ENCODE measurements at regions not wholly inside any gene's neighbourhood (a gene's known extent, or its start where the extent isn't known, plus 50 kb on each side); places are given as distances from the start of the nearest gene placed in this dataset.

DNA sequence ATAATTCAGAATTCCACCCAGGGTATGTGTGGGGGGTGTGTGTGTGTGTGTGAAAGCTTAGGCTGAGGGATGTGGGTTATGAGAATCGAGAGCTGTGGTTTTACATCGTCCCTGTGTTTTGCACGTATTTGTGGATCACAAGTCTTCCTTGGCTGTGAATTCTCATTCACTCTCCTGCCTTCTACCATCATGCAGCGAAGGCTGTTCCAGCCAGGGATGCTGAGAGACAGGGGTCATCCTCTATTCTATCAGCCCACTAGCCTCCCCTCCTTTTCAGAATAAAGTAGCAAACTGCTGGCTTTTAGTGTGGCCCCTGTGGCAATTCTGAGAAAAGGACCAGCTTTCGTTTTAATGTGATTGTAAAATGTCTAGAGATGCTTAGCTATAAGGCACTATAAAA, 460.6 kb upstream of the NR2F2 start:
- WGBS, 2 donors, result 52 to 65% methylated on average over 5 of the region's 5 CpGs
- H3K9me3 ChIP-seq, result no peaks in the 10 kb centered on the region
- no peak for DNase-seq
- intact Hi-C loops (cut with DNase I), result no loop called here
- H3K27ac ChIP-seq, result no peak overlapping the region
- no peak overlapping the region for H3K4me3 ChIP-seq
- no peaks in the 10 kb centered on the region for H3K27me3 ChIP-seq
- no peaks in the 10 kb centered on the region for H3K36me3 ChIP-seq
- H3K4me1 ChIP-seq, result peaks cover 0 to 6% (median 0%) of the 10 kb centered on the region in 4 donors
- no peak for TF ChIP-seq POLR2AphosphoS5 (IDR thresholded peaks at IDR 0.05)
- no peak for TF ChIP-seq EP300 (IDR thresholded peaks at IDR 0.05)
- no peak for TF ChIP-seq POLR2A (IDR thresholded peaks at IDR 0.05)
- TF ChIP-seq, protein P1, sequence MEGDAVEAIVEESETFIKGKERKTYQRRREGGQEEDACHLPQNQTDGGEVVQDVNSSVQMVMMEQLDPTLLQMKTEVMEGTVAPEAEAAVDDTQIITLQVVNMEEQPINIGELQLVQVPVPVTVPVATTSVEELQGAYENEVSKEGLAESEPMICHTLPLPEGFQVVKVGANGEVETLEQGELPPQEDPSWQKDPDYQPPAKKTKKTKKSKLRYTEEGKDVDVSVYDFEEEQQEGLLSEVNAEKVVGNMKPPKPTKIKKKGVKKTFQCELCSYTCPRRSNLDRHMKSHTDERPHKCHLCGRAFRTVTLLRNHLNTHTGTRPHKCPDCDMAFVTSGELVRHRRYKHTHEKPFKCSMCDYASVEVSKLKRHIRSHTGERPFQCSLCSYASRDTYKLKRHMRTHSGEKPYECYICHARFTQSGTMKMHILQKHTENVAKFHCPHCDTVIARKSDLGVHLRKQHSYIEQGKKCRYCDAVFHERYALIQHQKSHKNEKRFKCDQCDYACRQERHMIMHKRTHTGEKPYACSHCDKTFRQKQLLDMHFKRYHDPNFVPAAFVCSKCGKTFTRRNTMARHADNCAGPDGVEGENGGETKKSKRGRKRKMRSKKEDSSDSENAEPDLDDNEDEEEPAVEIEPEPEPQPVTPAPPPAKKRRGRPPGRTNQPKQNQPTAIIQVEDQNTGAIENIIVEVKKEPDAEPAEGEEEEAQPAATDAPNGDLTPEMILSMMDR (IDR thresholded peaks at IDR 0.05), result no peak

DNA sequence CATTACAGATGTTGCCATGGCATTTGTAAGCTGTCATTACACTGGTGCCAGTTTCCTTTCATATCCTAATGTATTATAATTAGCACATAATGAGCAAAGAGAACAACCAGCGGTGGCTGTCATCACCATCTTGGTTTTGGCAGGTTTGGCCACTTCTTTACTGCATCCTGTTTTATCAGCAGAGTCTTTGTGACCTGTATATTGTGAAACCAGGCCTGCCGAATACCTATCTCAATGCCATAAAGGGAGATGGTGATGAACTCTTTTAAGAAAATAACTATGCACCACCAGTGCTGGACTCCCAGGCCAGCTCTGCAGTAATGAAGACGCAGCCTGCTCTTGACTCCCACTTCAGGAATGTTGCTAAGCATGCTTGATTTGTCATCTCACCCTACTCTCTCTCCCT, 458.1 kb upstream of the NR2F2 start:
- no peak for DNase-seq
- whole genome bisulfite sequencing, 2 donors, result 64 to 81% methylated on average over 3 of the region's 3 CpGs
- H3K4me3 ChIP-seq, result no peak overlapping the region
- H3K36me3 ChIP-seq, result no peaks in the 10 kb centered on the region
- H3K27ac ChIP-seq, result no peak overlapping the region
- no peak for TF ChIP-seq EP300 (IDR thresholded peaks at IDR 0.05)
- no peak for TF ChIP-seq POLR2AphosphoS5 (IDR thresholded peaks at IDR 0.05)
- TF ChIP-seq POLR2A (IDR thresholded peaks at IDR 0.05), result no peak
- intact Hi-C loops (cut with DNase I), result no loop called here
- H3K27me3 ChIP-seq, result no peaks in the 10 kb centered on the region
- H3K9me3 ChIP-seq, result no peaks in the 10 kb centered on the region
- no peaks in the 10 kb centered on the region for H3K4me1 ChIP-seq

DNA sequence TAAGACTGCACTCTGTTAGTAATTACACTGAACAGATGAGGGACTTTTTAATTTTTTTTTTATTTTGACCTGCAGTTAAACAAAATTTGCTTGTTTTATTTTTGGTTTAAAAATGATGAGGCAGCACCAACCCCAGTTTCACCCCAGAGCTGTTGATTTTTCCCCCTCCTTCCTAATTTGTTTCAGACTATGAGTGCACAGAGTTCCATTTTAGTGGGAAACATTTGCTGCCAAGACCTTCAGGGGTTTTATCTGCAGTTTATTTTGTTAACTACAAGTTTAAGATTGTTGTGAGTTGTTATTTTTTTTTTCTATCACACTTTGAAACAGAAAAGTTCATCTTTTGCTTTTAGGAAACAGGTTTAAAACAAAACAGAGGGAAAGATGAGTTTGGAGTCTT, 455.9 kb upstream of the NR2F2 start:
- intact Hi-C loops (cut with DNase I), result no loop called here
- Histone ChIP-seq H3K36me3 (no peaks in the 10 kb centered on the region), H3K27me3 (no peaks in the 10 kb centered on the region), H3K4me3 (no peak overlapping the region), H3K4me1 (no peaks in the 10 kb centered on the region), H3K27ac (no peak overlapping the region), H3K9me3 (no peaks in the 10 kb centered on the region)
- no peak for DNase-seq
- TF ChIP-seq POLR2AphosphoS5 (IDR thresholded peaks at IDR 0.05) (no peak), POLR2A (IDR thresholded peaks at IDR 0.05) (no peak), EP300 (IDR thresholded peaks at IDR 0.05) (no peak)
- TF ChIP-seq, protein P1 (IDR thresholded peaks at IDR 0.05), result no peak

DNA sequence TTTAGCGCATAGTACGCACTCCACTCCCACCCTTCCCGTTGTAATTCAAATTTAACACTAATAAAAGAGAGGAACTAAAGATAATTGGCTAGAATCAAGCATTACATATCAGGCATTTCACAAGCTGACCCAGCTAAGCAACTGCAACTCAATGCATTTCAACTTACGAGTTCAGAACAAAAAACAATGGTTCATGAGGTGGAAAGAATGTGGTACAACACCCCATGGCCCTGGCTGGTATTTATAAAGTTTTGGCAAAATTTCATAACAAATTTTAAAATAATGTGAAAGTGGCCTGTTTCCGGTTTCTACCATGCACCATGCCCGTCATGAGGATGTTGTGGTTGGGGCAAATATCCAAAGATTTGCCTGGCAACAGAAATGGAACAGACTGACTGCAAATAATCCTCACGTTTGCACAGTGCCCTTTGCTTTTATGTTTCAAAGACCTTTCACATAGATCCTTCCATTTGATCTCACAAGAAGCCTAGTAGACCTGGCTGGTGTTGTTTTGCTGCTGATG, 455.3 kb upstream of the NR2F2 start:
- Histone ChIP-seq H3K27me3 (no peaks in the 10 kb centered on the region), H3K9me3 (no peaks in the 10 kb centered on the region), H3K4me3 (no peak overlapping the region), H3K4me1 (no peaks in the 10 kb centered on the region), H3K27ac (no peak overlapping the region), H3K36me3 (no peaks in the 10 kb centered on the region)
- TF ChIP-seq, protein P1 (IDR thresholded peaks at IDR 0.05), result no peak
- TF ChIP-seq EP300 (IDR thresholded peaks at IDR 0.05) (no peak), POLR2A (IDR thresholded peaks at IDR 0.05) (no peak), POLR2AphosphoS5 (IDR thresholded peaks at IDR 0.05) (no peak)
- intact Hi-C loops (cut with DNase I), result no loop called here
- WGBS, 2 donors, result 44 to 48% methylated on average over 7 of the region's 7 CpGs
- no peak for DNase-seq

DNA sequence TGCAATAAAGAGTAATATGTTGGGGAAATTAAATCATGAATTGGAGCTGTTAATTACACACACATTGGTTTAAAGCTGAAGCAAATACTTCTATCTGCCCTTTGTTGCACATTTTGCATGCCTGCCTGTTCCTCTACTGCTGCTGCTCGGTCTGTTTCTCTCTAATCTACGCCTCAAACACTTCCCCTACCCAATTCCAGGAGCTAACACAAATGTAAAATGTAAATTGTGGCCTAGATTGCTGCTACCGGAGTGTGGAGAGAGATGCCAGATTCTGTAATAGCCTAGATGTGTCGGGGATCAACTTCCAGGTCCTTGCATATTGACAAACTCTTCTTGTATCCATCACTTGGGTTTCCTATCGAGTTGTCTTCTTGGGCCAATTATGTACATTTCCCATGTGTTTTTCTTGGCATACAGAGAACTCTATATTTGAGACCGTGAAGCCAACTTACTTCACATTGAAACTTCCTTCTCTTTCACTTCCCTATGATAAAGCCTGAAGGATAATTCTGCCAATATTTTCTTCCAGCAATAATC, 450.4 kb upstream of the NR2F2 start:
- TF ChIP-seq POLR2A (IDR thresholded peaks at IDR 0.05) (no peak), EP300 (IDR thresholded peaks at IDR 0.05) (no peak), POLR2AphosphoS5 (IDR thresholded peaks at IDR 0.05) (no peak)
- TF ChIP-seq, protein P1 (IDR thresholded peaks at IDR 0.05), result no peak
- H3K4me3 ChIP-seq, result no peak overlapping the region
- no peaks in the 10 kb centered on the region for H3K4me1 ChIP-seq
- H3K27ac ChIP-seq, result peak overlapping the region in 1 of 4 donors; percentile 16
- WGBS, 2 donors, result 60 to 70% methylated on average over 6 of the region's 6 CpGs
- intact Hi-C loops (cut with DNase I), result no loop called here
- no peaks in the 10 kb centered on the region for H3K9me3 ChIP-seq
- H3K36me3 ChIP-seq, result no peaks in the 10 kb centered on the region
- no peaks in the 10 kb centered on the region for H3K27me3 ChIP-seq
- no peak for DNase-seq
